ENCODE measurements at regions not wholly inside any gene's neighbourhood (a gene's known extent, or its start where the extent isn't known, plus 50 kb on each side); places are given as distances from the start of the nearest gene placed in this dataset.

GRCh38 chr17:51493206-51493605 lies 232.9 kb downstream of the UTP18 start:
- H3K27me3 ChIP-seq (ENCODE audit: insufficient read depth, low read length, poor library complexity, severe bottlenecking): no peaks in the 10 kb centered on the region
- H3K36me3 ChIP-seq (ENCODE audit: insufficient read depth, low read length): no peaks in the 10 kb centered on the region

GRCh38 chr17:51496378-51496777 lies 236.0 kb downstream of the UTP18 start:
- no peaks in the 10 kb centered on the region for H3K27me3 ChIP-seq (ENCODE audit: insufficient read depth, low read length, poor library complexity, severe bottlenecking)
- H3F3A ChIP-seq (ENCODE audit: low read depth): no peaks in the 10 kb centered on the region
- no peaks in the 10 kb centered on the region for H3K36me3 ChIP-seq (ENCODE audit: insufficient read depth, low read length)
- no peak overlapping the region for H3K4me2 ChIP-seq (ENCODE audit: low read depth, low read length, poor library complexity, severe bottlenecking)
- no peak overlapping the region for H2AFZ ChIP-seq (ENCODE audit: low read length)
- H3K4me3 ChIP-seq (ENCODE audit: low read length, poor library complexity, severe bottlenecking): no peak overlapping the region
- H3K9ac ChIP-seq (ENCODE audit: low read depth, low read length, poor library complexity, severe bottlenecking): no peak overlapping the region
- H3K4me1 ChIP-seq (ENCODE audit: insufficient read depth, low read length, poor library complexity, severe bottlenecking): no peaks in the 10 kb centered on the region
- no peaks in the 10 kb centered on the region for H3K79me2 ChIP-seq (ENCODE audit: insufficient read depth, low read length)
- TF ChIP-seq EZH2phosphoT487 (IDR thresholded peaks at IDR 0.05; ENCODE audit: borderline replicate concordance) (no peak), CTCF (conservative IDR thresholded peaks at IDR 0.05; ENCODE audit: low read length) (no peak)
- no peaks in the 10 kb centered on the region for H3K9me3 ChIP-seq (ENCODE audit: insufficient read depth, low read depth, low read length)
- H3K9me2 ChIP-seq (replicated peaks; ENCODE audit: low read depth, low read length): no peaks in the 10 kb centered on the region
- H4K20me1 ChIP-seq (ENCODE audit: insufficient read depth, low read length, poor library complexity, severe bottlenecking): no peaks in the 10 kb centered on the region

More at GRCh38 chr17:51493206-51493605, 232.9 kb downstream of the UTP18 start:
- H3K4me1 ChIP-seq (ENCODE audit: insufficient read depth, low read length, poor library complexity, severe bottlenecking): no peaks in the 10 kb centered on the region
- no peaks in the 10 kb centered on the region for H3K9me3 ChIP-seq (ENCODE audit: insufficient read depth, low read depth, low read length)
- no peak for TF ChIP-seq CTCF (conservative IDR thresholded peaks at IDR 0.05; ENCODE audit: low read length)
- TF ChIP-seq EZH2phosphoT487 (IDR thresholded peaks at IDR 0.05; ENCODE audit: borderline replicate concordance): no peak
- H3K9me2 ChIP-seq (replicated peaks; ENCODE audit: low read depth, low read length): no peaks in the 10 kb centered on the region
- H3K79me2 ChIP-seq (ENCODE audit: insufficient read depth, low read length): no peaks in the 10 kb centered on the region
- no peak overlapping the region for H2AFZ ChIP-seq (ENCODE audit: low read length)
- no peak overlapping the region for H3K9ac ChIP-seq (ENCODE audit: low read depth, low read length, poor library complexity, severe bottlenecking)
- H3K4me2 ChIP-seq (ENCODE audit: low read depth, low read length, poor library complexity, severe bottlenecking): no peak overlapping the region
- no peaks in the 10 kb centered on the region for H4K20me1 ChIP-seq (ENCODE audit: insufficient read depth, low read length, poor library complexity, severe bottlenecking)
- H3F3A ChIP-seq (ENCODE audit: low read depth): no peaks in the 10 kb centered on the region
- H3K4me3 ChIP-seq (ENCODE audit: low read length, poor library complexity, severe bottlenecking): no peak overlapping the region

- H3K9ac ChIP-seq (ENCODE audit: low read depth, low read length, poor library complexity, severe bottlenecking): no peak overlapping the region
- no peaks in the 10 kb centered on the region for H3K27me3 ChIP-seq (ENCODE audit: insufficient read depth, low read length, poor library complexity, severe bottlenecking)
- no peaks in the 10 kb centered on the region for H3K9me3 ChIP-seq (ENCODE audit: insufficient read depth, low read depth, low read length)
- H3K4me3 ChIP-seq (ENCODE audit: low read length, poor library complexity, severe bottlenecking): no peak overlapping the region
- no peak for TF ChIP-seq EZH2phosphoT487 (IDR thresholded peaks at IDR 0.05; ENCODE audit: borderline replicate concordance)
- H3F3A ChIP-seq (ENCODE audit: low read depth): no peaks in the 10 kb centered on the region
- no peaks in the 10 kb centered on the region for H3K4me1 ChIP-seq (ENCODE audit: insufficient read depth, low read length, poor library complexity, severe bottlenecking)
- no peaks in the 10 kb centered on the region for H3K9me2 ChIP-seq (replicated peaks; ENCODE audit: low read depth, low read length)
- no peaks in the 10 kb centered on the region for H4K20me1 ChIP-seq (ENCODE audit: insufficient read depth, low read length, poor library complexity, severe bottlenecking)
- no peaks in the 10 kb centered on the region for H3K79me2 ChIP-seq (ENCODE audit: insufficient read depth, low read length)
- no peaks in the 10 kb centered on the region for H3K36me3 ChIP-seq (ENCODE audit: insufficient read depth, low read length)
- H2AFZ ChIP-seq (ENCODE audit: low read length): no peak overlapping the region
- H3K4me2 ChIP-seq (ENCODE audit: low read depth, low read length, poor library complexity, severe bottlenecking): no peak overlapping the region
Measured at GRCh38 chr17:51499897-51500296, 239.6 kb downstream of the UTP18 start.

- Histone ChIP-seq H3K4me3 (ENCODE audit: low read length, poor library complexity, severe bottlenecking) (no peak overlapping the region), H3K4me2 (ENCODE audit: low read depth, low read length, poor library complexity, severe bottlenecking) (no peak overlapping the region), H3K4me1 (ENCODE audit: insufficient read depth, low read length, poor library complexity, severe bottlenecking) (no peaks in the 10 kb centered on the region), H3K9ac (ENCODE audit: low read depth, low read length, poor library complexity, severe bottlenecking) (no peak overlapping the region), H2AFZ (ENCODE audit: low read length) (no peak overlapping the region), H3K9me3 (ENCODE audit: insufficient read depth, low read depth, low read length) (no peaks in the 10 kb centered on the region), H3K9me2 (replicated peaks; ENCODE audit: low read depth, low read length) (no peaks in the 10 kb centered on the region), H3F3A (ENCODE audit: low read depth) (no peaks in the 10 kb centered on the region), H3K27me3 (ENCODE audit: insufficient read depth, low read length, poor library complexity, severe bottlenecking) (no peaks in the 10 kb centered on the region), H4K20me1 (ENCODE audit: insufficient read depth, low read length, poor library complexity, severe bottlenecking) (no peaks in the 10 kb centered on the region), H3K79me2 (ENCODE audit: insufficient read depth, low read length) (no peaks in the 10 kb centered on the region), H3K36me3 (ENCODE audit: insufficient read depth, low read length) (no peaks in the 10 kb centered on the region)
- no peak for TF ChIP-seq EZH2phosphoT487 (IDR thresholded peaks at IDR 0.05; ENCODE audit: borderline replicate concordance)
- no peak for TF ChIP-seq CTCF (conservative IDR thresholded peaks at IDR 0.05; ENCODE audit: low read length)
Measured at GRCh38 chr17:51500454-51500853, 240.1 kb downstream of the UTP18 start.
